ENCODE measurements at regions not wholly inside any gene's neighbourhood (a gene's known extent, or its start where the extent isn't known, plus 50 kb on each side); places are given as distances from the start of the nearest gene placed in this dataset.
A peak's percentile ranks its signal among the peaks of the same experiment; 100 is the strongest.

DNA sequence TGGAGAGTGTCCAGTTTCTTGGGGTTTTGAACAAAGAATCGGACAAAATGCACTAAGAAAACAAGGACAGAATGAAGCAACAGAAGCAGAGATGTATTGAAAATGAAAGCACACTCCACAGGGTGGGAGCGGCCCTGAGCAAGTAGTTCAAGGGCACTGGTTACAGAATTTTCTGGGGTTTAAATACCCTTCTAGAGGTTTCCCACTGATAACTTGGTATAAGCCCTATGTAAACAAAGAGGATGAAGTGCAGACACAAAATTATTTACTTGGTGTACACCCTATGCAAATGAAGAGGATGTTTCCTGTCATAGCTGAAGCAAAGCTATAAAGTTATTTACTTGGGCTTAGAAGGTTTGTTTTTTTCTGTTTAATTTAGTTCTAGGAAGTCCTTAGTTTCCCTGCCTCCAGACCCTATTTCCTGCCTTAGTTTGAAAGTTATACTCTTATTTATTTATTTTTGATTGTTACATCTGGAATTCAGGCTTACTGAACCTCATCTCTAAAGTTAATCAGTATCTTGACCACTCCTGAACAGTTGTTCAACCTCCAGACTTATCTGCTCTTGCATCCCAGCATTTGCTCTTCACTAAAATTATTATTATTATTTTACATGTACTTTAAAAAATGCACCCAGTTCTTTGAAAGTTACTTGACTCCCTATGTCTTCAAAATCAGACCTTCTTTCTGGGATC, 193.5 kb downstream of the SPP2 start:
- no peak for DNase-seq

DNA sequence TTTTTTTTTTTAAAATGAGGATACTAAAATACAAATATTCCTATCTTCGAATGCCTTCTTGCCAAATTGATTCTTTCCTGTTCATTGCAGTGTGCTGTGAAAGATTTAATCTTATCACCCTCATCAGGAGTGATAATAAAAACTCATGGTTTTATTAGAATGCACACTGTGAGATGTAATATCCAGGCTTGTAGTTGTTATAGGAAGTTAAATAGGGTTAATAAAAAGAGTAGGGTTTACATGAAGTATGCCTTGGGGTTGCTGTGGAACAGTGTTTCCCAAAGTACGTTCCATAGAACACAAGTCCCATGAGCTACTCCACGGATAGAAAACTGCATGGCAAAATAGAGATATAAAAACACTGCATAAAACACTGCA, 191.9 kb downstream of the SPP2 start:
- DNase-seq, result no peak

DNA sequence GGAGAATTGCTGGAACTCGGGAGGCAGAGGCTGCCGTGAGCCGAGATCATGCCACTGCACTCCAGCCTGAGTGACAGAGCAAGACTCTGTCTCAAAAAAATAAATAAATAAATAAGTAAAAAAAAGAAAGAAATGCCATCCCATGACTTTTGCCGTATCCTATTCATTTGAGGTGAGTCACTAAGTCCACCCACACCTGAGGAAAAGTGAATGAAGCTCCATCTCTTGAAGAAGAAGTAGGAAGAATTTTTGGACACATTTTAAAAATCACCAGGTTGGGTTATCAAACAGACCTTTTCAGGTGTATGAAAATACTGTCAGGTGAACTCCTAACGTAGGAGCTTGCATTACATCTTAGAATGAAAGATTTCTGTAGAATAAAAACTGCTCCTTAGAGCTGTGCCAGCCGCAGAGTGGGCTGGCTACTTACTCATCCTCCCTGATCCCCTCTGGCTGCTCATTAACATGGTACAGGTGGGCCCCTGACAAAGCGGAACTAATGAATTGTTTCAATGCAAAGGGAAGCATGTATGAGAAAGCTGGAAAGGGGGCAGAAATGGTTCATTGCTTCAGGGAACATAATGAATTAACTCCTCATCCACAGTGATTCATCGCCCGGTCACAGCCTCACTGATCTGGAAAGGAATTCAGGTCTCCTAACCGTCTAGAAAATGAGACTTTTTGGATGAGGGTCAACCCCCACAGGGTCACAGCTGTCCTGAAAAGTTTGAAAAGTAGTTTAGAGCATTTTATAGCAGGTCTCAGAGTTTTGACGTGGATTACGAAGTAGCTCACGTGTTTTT, 191.4 kb downstream of the SPP2 start:
- no peak for DNase-seq

DNA sequence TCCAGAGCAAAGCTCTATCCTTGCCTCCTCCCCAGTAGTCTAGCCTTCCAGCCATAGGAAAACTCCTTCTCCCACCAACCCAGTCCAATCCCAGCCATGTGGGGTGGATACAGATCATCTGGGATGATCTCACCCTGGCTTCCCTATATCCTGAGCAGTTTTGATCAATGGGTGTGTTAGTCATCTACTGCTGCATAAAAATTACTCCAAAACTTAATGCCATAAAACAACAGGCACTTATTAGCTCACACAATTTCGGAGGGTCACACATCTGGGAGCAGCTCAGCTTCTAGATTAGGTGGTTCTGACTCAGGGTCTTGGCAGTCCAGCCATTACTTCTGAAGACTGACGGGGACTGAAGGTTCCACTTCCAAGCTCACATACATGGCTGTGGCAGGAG, 190.4 kb downstream of the SPP2 start:
- no peak for DNase-seq

- DNase-seq, result no peak
Observed at GRCh38 chr2:234235191-234235590, 184.7 kb downstream of the SPP2 start.

DNA sequence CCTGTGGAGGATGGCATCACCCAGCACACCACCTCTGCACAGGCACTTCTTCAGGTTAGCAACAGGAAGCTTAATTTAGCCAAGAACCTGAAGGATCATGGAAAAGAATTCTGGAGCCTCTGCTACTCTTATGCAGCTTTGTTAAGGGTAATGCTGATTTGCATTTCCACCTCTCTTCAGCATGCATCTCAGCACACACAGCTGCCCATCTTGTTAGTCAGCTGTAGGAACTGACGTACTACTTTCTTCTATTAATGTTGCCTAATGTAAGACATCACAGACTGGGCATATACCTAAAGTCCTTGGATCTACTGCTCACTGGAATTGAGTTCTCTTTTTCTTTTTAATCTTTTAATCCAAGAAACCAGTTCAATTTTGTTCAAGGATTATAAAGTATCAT, 181.0 kb downstream of the SPP2 start:
- no peak for DNase-seq

DNA sequence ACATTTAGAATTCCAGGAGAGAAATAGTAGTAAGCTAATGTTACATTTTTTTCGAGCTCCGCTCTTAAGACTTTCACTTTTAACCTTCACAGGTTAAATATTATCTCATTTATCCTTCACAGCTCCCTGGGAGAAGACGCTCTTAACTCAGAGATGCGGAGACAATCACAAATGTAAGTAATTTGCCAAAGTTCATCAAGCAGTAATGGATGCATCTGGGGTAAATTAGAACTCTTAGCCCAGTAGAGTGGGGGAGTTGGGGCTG, 168.5 kb downstream of the SPP2 start:
- DNase-seq, result no peak

DNA sequence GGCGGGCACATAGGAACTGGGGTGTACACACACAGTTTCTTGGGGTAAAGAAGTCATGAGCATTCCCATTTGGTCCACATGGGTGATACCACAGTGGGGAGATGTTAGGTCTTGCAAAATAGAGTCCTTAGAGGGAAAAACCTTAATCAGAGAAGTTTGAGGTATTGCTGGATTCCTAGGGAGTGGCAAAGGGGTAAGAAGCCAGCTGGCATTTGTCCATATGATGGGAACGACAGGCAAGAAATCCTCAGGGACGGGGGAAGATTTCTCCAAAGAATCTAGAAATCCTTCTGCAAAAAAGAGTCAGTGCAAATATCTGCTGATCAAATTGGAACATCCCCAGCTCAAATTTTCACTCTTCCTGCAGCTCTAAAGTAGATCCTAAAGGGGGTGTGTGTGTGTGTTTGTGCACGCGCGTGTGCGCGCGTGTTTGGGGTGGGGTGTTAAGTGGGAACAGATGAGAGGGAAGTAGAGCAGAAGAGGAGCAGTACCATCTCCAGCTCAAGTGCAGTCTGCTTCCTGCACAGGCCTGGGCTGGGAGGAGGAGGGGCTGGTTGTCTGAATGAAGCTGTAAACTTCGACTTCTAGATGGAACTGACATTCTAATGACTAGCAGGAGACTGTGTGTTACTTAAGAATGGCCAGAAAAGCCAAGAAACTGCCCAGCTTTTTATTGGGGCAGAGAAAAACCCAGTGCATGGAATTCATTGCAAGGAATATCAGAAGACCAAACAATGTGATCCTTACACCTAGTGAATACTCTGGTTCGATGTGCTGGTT, 168.0 kb downstream of the SPP2 start:
- DNase-seq, result no peak

GRCh38 chr2:234212534-234212933, 162.0 kb downstream of the SPP2 start:
- no peak for DNase-seq

DNA sequence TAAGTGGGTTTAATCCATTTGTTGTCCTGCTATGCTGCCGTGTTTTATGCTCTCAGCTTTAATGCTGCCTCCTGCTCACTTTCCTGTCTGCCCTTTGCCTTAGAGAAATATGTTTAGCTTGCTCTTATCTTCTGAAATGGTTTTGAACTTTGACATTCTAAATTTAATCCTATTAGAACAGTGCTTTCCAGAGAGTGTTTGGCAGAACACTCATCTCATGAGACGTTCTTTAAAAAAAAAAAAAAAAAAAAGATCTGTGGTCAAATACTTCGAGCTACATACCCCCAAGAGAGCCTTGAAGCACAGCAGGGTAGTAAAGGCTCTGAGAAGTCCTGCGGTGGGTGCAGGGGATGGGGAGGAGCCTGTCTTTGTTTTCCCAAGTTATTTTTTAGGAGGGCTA, 161.3 kb downstream of the SPP2 start:
- no peak for DNase-seq

GRCh38 chr2:234206738-234207137, 156.2 kb downstream of the SPP2 start:
- DNase-seq, result no peak

DNA sequence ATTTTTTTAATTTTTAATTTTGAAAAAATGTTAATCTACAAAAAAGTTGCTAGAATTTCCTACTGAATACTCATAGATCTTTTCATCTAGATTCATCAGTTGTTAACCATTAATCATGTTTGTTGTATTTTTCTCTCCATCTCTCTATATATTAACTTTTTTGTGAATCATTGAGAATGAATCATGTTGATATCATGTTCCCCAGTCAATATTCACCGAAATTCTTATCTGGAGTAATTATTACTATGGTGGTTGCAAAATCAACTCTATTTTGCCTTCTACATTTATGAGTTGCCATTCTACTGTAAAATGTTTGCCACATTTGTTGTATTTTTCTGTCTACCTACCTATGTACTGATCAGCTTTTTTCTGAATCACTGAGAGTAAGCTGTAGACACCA, 154.0 kb downstream of the SPP2 start:
- DNase-seq, result no peak

DNA sequence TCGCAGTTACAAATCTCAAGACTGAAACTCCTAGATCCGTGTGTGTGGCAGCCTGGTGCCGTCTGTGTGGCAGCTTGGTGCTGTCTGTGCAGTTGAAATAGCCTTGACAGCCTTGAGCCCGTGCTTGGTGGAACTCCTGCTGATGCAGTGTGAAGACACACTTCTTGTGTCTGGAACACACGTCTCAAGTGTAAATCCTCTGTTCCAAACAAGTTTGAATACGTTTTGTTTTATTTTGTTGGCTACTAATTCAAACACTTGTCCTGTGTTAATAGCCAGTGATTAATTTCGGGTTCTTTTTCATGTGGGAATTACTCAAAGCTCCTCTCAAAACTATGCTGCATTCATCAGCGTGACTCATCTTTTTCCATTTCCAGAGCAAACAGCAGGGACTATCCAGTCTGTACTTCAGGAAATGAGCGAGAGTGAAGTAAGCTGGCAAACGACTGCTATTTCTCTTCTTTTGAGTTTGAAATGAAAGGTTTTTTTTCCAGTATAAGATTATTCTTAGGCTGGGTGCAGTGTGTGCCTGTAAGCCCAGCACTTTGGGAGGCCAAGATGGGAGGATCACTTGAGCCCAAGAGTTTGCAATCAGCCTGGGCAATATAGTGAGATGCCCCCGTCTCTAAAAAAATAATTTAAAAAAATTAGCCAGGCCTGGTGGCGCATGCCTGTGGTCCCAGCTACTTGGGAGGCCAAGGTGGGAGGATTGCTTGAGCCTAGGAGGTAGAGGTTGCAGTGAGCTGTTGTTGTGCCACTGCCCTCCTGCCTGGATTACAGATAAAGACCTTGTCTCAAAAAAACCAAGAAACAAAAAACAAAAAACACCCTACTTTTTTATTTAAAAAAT, 152.9 kb downstream of the SPP2 start:
- DNase-seq, result no peak

DNA sequence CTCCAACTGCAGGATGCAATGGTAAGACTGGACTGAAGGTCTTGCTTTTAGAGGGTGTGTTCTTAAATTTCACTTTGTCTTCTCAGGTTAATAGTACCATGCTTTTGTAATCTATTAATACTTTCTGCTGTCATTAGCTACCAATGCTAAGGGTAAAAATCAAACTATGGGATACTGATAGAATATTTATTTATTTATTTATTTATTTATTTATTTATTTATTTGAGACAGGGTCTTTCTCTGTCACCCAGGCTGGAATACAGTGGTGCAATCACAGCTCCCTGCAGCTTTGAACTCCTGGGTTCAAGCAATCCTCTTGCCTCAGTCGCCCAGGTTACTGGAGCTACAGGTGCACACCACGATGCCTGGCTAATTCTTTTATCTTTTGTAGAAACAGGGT, 152.1 kb downstream of the SPP2 start:
- no peak for DNase-seq

- no peak for DNase-seq
Observed at GRCh38 chr2:234199996-234200395, 149.5 kb downstream of the SPP2 start.

DNA sequence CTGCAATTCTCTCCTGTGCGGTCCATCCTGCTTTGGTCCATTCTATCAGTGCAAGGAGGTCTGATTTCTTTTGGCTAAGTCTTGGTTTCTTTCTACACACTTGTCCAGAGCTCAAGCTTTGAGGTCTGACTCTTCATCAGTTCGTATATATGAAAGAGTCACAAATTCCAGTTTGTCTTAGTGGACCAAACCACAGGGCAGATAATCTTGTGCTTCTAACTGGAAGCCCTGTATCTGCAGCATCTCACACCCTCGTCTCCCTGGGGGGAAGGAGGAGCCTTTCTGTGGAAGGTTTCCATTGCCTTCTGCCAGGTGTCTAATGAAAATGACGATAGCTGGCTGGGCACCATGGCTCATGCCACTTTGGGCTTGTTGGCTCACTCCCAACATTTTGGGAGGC, 148.5 kb downstream of the SPP2 start:
- DNase-seq, result no peak

DNA sequence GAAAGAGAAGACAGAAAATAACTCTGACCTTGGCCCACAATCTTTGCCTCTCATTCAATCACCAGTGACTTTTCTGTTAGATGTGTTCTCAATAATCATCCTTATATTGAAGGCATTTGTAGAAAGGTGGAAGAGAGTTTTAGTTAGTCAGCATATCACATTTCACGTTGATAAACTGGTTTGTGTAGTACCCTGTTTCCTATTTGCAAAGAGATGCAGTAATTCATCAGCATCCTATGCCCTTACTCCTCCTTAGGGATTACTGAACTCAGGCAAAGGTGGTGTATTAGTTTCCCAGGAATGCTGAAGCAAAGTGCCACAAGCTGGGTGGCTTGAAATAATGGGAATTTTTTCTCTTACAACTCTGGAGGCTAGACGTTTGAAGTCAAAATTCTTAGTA, 145.0 kb downstream of the SPP2 start:
- DNase-seq, result no peak

GRCh38 chr2:234193977-234194563, 143.6 kb downstream of the SPP2 start:
- peak in 1 of 2 experiments; percentile 5 for DNase-seq

- peak in 1 of 2 experiments; percentile 39 for DNase-seq
Observed at GRCh38 chr2:234191819-234192407, 141.4 kb downstream of the SPP2 start.

DNA sequence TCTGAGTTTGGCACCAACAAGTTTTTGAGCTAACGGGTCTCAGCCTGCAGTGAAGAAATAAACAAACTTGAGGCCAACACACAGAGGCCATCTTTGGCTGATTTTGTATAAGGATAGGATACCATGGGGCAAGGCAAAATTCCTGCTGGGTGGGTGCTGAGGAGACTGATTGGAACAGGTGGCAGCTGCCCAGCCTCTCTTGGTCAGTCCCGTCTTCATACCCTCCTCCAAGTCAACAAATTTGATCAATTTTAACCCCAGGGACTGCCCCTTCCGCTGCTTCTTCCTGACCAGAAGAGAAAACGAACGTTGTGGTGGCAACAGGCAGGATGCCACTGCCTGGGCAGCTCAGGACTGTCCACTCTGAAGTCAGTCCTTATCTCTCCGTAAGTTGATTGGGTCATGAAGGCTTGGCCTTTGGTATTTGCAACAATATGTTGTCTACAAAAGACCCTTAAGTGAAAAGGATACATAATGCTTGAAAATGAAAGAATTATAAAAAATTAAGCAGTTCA, 139.3 kb downstream of the SPP2 start:
- no peak for DNase-seq

GRCh38 chr2:234189230-234189629, 138.7 kb downstream of the SPP2 start:
- no peak for DNase-seq

- no peak for DNase-seq
Observed at GRCh38 chr2:234187646-234188174, 137.2 kb downstream of the SPP2 start.

Measured in NCI-H1930 (cell line).